Epithelial cell of proximal tubule (primary cell): ENCODE measurements at regions not wholly inside any gene's neighbourhood (a gene's known extent, or its start where the extent isn't known, plus 50 kb on each side); places are given as distances from the start of the nearest gene placed in this dataset.

Experiments
- DNase-seq: peaks from one replicate; pipeline ENCODE4 v3.0.0-alpha.2; 2011; ENCODE audit warnings: low read depth
- H3K4me3 ChIP-seq: 2 replicates; pipeline ENCODE4 v1.5.1; 2011; ENCODE audit warnings: low read depth, mild to moderate bottlenecking, low read length
- CTCF ChIP-seq: conservative IDR thresholded peaks from 2 replicates; pipeline ENCODE4 v1.5.1; 2012; ENCODE audit warnings: low read depth, mild to moderate bottlenecking, low read length

- H3K4me3 ChIP-seq: no peak overlapping the region
- no peak for TF ChIP-seq CTCF
- no peak for DNase-seq
These were observed 88.4 kb upstream of the NKX1-1 start for GRCh38 chr4:1494416-1495315.

- no peak for DNase-seq
These were observed 87.5 kb upstream of the NKX1-1 start for GRCh38 chr4:1493540-1494287.

GRCh38 chr4:1492651-1493539 is 86.7 kb upstream of the NKX1-1 start:
- H3K4me3 ChIP-seq: no peak overlapping the region
- no peak for TF ChIP-seq CTCF
- no peak for DNase-seq

More at GRCh38 chr4:1493540-1494287, 87.5 kb upstream of the NKX1-1 start:
- no peak overlapping the region for H3K4me3 ChIP-seq
- TF ChIP-seq CTCF: no peak

- DNase-seq: no peak
- TF ChIP-seq CTCF: no peak
- H3K4me3 ChIP-seq: no peak overlapping the region
These were observed 85.9 kb upstream of the NKX1-1 start for GRCh38 chr4:1492142-1492457.

GRCh38 chr4:1491328-1492141 is 85.3 kb upstream of the NKX1-1 start:
- no peak for DNase-seq
- TF ChIP-seq CTCF: no peak
- no peak overlapping the region for H3K4me3 ChIP-seq
